ENCODE measurements at regions not wholly inside any gene's neighbourhood (a gene's known extent, or its start where the extent isn't known, plus 50 kb on each side); places are given as distances from the start of the nearest gene placed in this dataset.

DNA sequence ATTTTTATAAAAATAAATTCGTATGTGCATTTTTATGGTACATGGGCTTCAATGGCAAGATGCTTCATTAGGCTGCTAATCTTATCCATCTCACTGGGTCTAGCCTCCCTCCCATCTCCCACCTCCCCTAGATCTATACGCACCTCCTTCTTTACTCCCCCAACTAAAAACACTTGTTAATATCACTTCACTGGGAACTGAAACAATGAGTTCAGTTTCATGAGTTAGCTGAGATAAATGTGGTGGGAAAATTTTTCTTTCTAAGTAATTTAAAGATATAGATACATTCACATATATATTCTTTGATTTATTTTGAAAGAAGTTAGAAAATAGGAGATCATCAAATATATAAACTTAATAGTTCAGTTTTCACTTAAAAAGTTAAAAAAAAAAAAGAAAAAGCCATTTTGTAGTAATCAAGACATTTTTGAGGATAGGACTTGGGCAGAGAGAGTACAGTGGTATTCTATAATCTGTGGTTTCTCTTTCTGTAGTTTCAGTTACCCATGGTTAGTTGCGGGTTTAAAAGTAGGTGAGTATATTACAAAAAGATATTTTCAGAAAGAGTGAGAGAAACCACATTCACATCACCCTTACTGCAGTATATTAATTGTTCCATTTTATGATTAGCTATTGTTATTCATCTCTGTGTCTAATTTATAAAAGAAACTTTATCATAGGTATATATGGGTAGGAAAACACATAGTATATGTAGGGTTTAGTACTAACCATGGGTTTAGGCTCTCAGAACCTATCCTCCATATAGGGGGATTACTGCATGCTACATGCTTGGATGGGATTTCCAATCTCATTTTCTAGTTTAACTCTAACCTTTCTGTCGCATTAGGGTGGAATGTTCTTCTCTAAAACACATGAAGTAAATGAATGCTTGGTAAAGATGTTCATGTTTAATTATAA is 316.0 kb upstream of the CBLB start:
- no peak for DNase-seq
- Histone ChIP-seq H3K27me3 (no peaks in the 10 kb centered on the region), H3K4me3 (no peak overlapping the region), H3K27ac (no peak overlapping the region), H3K4me1 (no peaks in the 10 kb centered on the region), H3K9me3 (no peaks in the 10 kb centered on the region), H3K36me3 (no peaks in the 10 kb centered on the region), H3K9ac (ENCODE audit: low read depth in 2 of 2, low read length in 2 of 2) (no peak overlapping the region)
- intact Hi-C loops (cut with DNase I): no loop called here
- TF ChIP-seq, protein P1, sequence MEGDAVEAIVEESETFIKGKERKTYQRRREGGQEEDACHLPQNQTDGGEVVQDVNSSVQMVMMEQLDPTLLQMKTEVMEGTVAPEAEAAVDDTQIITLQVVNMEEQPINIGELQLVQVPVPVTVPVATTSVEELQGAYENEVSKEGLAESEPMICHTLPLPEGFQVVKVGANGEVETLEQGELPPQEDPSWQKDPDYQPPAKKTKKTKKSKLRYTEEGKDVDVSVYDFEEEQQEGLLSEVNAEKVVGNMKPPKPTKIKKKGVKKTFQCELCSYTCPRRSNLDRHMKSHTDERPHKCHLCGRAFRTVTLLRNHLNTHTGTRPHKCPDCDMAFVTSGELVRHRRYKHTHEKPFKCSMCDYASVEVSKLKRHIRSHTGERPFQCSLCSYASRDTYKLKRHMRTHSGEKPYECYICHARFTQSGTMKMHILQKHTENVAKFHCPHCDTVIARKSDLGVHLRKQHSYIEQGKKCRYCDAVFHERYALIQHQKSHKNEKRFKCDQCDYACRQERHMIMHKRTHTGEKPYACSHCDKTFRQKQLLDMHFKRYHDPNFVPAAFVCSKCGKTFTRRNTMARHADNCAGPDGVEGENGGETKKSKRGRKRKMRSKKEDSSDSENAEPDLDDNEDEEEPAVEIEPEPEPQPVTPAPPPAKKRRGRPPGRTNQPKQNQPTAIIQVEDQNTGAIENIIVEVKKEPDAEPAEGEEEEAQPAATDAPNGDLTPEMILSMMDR (IDR thresholded peaks at IDR 0.05): no peak

DNA sequence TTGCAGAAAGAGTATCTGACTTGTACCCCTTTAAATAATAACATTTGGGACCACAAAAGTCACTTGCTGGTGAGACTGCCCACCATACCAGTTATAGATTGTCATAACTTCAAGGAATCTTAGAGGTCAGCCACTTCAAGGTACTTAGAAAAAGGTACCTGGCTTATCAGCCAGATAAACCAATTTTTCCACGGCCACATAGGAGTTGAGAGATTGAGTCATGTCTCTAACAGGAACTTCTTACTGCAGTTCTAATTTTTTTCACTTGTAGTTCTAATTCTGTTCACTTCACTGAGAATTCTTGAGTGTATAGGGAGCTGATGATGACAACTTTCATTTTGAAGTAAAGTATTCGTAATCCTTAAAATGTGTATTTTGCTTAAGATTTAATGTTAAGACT is 317.1 kb upstream of the CBLB start:
- Histone ChIP-seq H3K4me3 (no peak overlapping the region), H3K9ac (ENCODE audit: low read depth in 2 of 2, low read length in 2 of 2) (no peak overlapping the region), H3K4me1 (no peaks in the 10 kb centered on the region), H3K27ac (no peak overlapping the region), H3K27me3 (no peaks in the 10 kb centered on the region), H3K36me3 (no peaks in the 10 kb centered on the region), H3K9me3 (no peaks in the 10 kb centered on the region)
- TF ChIP-seq, protein P1 (IDR thresholded peaks at IDR 0.05): no peak
- no peak for DNase-seq
- intact Hi-C loops (cut with DNase I): no loop called here

DNA sequence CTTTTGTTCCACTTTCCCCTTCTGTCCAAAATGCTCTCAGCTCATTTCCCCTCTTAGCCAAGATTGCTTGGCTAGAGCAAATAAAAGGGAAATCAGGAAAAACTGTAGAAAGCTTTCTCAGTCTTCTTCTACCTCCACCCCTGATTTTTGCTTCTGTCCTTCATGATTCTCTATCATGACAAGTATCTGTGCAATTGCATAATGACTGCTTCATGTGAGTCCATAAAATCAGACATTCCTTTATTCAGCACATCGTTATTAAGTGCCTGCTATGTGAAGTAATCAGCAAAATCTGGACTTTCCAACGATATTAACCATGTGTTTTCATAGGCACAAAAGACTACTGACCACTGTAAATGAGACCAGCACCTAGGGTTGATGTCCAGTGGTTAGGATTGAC is 321.5 kb upstream of the CBLB start:
- no peaks in the 10 kb centered on the region for H3K36me3 ChIP-seq
- DNase-seq: no peak
- intact Hi-C loops (cut with DNase I): no loop called here

DNA sequence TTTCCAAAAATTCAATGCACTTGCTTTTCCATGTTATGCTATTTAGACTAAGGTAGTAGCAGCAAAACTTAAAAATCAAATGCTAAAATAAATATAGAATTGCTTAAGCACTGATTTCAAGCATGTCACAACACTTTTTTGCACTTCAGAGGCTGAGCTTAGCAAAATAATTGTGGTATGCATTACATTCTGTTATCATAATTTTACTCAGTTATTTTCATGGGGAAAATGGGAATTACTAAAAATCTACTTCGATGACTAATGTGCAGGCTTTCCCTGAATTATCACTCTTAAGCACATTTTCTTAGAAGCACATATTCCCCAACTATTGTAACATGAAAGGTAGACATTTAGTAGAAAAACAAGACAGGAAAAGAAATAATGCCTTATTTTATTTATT is 322.4 kb upstream of the CBLB start:
- Histone ChIP-seq H3K9me3 (no peaks in the 10 kb centered on the region), H3K27ac (no peak overlapping the region), H3K36me3 (no peaks in the 10 kb centered on the region), H3K4me3 (no peak overlapping the region), H3K4me1 (no peaks in the 10 kb centered on the region), H3K9ac (ENCODE audit: low read depth in 2 of 2, low read length in 2 of 2) (no peak overlapping the region), H3K27me3 (no peaks in the 10 kb centered on the region)
- intact Hi-C loops (cut with DNase I): no loop called here
- TF ChIP-seq, protein P1 (IDR thresholded peaks at IDR 0.05): no peak
- DNase-seq: no peak

More for the DNA sequence above, 321.5 kb upstream of the CBLB start:
- Histone ChIP-seq H3K27me3 (no peaks in the 10 kb centered on the region), H3K27ac (no peak overlapping the region), H3K4me1 (no peaks in the 10 kb centered on the region), H3K9ac (ENCODE audit: low read depth in 2 of 2, low read length in 2 of 2) (no peak overlapping the region), H3K4me3 (no peak overlapping the region), H3K9me3 (no peaks in the 10 kb centered on the region)
- TF ChIP-seq, protein P1 (IDR thresholded peaks at IDR 0.05): no peak

- DNase-seq: no peak
- Histone ChIP-seq H3K4me3 (no peak overlapping the region), H3K9me3 (no peaks in the 10 kb centered on the region), H3K36me3 (no peaks in the 10 kb centered on the region), H3K27me3 (no peaks in the 10 kb centered on the region), H3K4me1 (no peaks in the 10 kb centered on the region), H3K27ac (no peak overlapping the region), H3K9ac (ENCODE audit: low read depth in 2 of 2, low read length in 2 of 2) (no peak overlapping the region)
- intact Hi-C loops (cut with DNase I): no loop called here
- TF ChIP-seq, protein P1 (IDR thresholded peaks at IDR 0.05): no peak
Observed at GRCh38 chr3:106191913-106192312, 323.1 kb upstream of the CBLB start.

Measured in colonic mucosa (tissue), 4 donors.